Fibroblast of mammary gland (primary cell): ENCODE measurements at regions not wholly inside any gene's neighbourhood (a gene's known extent, or its start where the extent isn't known, plus 50 kb on each side); places are given as distances from the start of the nearest gene placed in this dataset.
"Not testable (repeated sequence)": the region's sequence is repeated elsewhere in the genome, so short reads cannot be mapped to it uniquely, and the experiment has no call there.

ENCODE experiments used
- DNase-seq: peaks from one replicate; pipeline ENCODE4 v3.0.0-alpha.2; 2010; ENCODE audit warnings: low read depth
- H3K4me3 ChIP-seq: 2 replicates; pipeline ENCODE4 v1.5.1; 2011; ENCODE audit warnings: low read depth, mild to moderate bottlenecking, low read length, moderate library complexity; ENCODE audit not compliant: control insufficient read depth
- TF ChIP-seq, protein P1 (sequence below): conservative IDR thresholded peaks from 2 replicates; pipeline ENCODE4 v1.5.1; 2011; ENCODE audit warnings: low read depth, low read length, inconsistent platforms; ENCODE audit not compliant: control insufficient read depth, insufficient read depth

DNA sequence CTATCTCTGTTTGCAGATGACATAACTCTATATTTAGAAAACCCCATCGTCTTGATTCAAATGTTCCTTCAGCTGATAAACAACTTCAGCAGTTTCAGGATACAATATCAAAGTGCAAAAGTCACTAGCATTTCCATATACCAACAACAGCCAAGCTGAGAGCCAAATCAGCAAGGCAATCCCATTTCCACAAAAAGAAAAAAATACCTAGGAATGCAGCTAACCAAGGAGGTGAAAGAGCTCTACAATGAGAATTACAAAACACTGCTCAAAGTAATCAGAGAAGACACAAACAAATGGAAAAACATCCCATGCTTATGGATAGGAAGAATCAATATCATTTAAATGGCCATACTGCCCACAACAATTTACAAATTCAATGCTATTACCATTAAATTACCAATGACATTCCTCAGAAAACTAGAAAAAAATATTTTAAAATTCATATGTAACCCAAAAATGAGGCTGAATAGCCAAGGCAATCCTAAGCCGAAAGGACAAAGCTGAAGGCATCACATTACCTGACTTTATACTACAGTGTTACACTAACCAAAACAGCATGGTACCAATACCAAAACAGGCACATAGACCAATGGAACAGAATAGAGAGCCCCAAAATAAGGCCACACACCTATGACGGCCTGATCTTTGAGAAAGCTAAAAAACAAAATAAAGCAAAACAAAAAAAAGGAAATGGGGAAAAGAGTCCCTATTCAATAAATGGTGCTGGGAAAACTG lies 901.7 kb downstream of the LRFN5 start:
- TF ChIP-seq, protein P1, sequence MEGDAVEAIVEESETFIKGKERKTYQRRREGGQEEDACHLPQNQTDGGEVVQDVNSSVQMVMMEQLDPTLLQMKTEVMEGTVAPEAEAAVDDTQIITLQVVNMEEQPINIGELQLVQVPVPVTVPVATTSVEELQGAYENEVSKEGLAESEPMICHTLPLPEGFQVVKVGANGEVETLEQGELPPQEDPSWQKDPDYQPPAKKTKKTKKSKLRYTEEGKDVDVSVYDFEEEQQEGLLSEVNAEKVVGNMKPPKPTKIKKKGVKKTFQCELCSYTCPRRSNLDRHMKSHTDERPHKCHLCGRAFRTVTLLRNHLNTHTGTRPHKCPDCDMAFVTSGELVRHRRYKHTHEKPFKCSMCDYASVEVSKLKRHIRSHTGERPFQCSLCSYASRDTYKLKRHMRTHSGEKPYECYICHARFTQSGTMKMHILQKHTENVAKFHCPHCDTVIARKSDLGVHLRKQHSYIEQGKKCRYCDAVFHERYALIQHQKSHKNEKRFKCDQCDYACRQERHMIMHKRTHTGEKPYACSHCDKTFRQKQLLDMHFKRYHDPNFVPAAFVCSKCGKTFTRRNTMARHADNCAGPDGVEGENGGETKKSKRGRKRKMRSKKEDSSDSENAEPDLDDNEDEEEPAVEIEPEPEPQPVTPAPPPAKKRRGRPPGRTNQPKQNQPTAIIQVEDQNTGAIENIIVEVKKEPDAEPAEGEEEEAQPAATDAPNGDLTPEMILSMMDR: no peak
- no peak for DNase-seq
- H3K4me3 ChIP-seq: no peak overlapping the region

DNA sequence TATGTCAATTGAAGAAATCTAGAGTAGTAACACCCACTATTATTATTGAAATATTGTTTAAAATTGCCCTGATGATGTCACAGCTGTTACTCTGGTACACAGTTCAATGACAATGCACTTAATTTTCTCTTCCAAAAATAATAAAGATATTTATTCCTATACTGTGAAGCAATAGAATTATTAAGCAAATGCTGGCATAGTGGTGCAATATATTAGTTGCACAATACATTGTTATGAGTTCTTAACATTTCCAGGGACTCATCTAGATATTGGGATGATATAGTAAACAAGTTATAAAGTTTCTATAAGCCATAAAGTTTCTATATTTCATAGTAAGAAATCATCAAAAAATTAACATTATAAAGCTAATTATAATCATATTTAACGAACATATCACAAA lies 897.8 kb downstream of the LRFN5 start:
- no peak overlapping the region for H3K4me3 ChIP-seq
- DNase-seq: peak; percentile 6
- TF ChIP-seq, protein P1: no peak

DNA sequence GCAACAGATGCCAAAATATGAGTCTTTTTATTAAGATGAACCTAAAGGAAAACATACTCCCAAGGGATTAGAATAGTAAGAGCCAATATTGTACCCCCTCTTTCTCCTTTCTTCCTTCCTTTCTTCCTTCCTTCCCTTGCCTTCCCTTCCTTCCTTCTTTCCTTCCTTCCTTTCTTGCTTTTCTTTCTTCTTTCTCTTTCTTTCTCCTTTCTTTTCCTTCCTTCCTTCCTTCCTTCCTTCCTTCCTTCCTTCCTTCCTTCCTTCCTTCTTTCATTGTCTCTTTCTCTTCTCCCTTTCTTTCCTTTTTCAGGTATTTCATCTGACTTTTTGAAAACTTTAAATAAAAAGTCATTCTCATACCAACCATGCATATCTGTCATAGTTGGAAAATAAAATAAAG lies 892.5 kb downstream of the LRFN5 start:
- no peak overlapping the region for H3K4me3 ChIP-seq
- no peak for DNase-seq
- TF ChIP-seq, protein P1: no peak

DNA sequence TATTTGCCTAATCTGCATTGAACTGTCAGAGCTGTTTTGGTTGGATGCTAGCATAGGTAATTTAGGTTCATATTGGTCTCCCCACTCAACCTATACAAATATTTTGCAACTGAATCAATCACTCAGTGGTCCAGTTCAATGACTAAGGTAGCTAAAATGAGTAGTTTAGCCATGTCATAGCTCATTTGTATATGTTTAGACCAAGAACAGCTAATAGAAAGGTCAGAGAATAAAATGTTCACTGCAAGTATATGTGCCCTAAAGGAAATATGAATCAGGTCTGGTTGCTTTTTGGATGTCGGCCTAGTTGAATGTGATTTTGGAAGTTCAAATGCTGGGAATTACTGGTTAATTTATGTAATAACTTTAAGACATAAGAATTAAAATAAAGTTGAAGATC lies 883.9 kb downstream of the LRFN5 start:
- H3K4me3 ChIP-seq: no peak overlapping the region
- TF ChIP-seq, protein P1: no peak
- DNase-seq: peak; percentile 74

DNA sequence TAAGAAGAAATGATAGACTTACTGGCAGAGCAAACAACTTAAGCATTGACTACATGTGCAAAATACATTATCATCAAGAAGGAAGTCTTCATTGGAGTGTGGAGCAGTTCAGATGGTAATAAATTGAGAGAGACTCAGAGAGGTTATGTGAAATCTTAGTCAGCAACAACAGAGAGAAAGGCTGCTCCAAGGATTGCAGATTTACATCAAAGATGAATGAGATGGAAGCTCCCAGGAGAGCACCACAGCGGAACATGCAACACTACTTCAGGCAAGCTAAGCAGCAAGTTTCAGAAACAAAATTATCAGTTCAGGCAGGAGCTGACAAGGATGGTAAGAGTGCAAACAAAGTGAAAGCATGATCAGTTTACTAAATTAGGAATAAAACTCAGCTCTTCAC lies 882.3 kb downstream of the LRFN5 start:
- TF ChIP-seq, protein P1: no peak
- H3K4me3 ChIP-seq: no peak overlapping the region
- peak; percentile 11 for DNase-seq

DNA sequence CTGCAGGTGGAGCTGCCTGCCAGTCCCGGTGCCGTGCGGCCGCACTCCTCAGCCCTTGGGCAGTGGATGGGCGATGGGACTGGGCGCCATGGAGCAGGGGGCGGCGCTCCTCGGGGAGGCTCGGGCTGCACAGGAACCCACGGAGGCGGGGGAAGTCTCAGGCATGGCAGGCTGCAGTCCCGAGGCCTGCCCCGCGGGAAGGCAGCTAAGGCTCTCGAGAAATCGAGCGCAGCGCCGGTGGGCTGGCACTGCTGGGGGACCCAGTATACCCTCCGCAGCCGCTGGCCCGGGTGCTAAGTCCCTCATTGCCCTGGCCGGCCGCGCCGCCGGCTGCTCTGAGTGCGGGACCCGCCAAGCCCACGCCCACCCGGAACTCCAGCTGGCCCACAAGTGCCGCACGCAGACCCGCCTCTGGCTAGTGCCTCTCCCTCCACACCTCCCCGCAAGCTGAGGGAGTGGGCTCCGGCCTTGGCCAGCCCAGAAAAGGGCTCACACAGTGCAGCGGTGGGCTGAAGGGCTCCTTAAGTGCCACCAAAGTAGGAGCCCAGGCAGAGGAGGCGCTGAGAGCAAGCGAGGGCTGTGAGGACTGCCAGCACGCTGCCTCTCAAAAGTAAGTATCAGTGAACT lies 875.8 kb downstream of the LRFN5 start:
- not testable (repeated sequence) for DNase-seq

DNA sequence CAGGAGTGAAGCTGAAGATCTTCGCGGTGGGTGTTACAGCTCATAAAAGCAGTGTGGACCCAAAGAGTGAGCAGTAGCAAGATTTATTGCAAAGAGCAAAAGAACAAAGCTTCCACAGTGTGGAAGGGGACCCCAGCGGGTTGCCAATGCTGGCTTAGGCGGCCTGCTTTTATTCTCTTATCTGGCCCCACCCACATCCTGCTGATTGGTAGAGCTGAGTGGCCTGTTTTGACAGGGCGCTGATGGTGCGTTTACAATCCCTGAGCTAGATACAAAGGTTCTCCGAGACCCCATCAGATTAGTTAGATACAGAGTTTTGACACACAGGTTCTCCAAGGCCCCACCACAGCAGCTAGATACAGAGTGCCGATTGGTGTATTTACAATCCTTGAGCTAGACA lies 875.0 kb downstream of the LRFN5 start:
- not testable (repeated sequence) for DNase-seq, H3K4me3 ChIP-seq

More for the DNA sequence above, 875.8 kb downstream of the LRFN5 start:
- not testable (repeated sequence) for H3K4me3 ChIP-seq

DNA sequence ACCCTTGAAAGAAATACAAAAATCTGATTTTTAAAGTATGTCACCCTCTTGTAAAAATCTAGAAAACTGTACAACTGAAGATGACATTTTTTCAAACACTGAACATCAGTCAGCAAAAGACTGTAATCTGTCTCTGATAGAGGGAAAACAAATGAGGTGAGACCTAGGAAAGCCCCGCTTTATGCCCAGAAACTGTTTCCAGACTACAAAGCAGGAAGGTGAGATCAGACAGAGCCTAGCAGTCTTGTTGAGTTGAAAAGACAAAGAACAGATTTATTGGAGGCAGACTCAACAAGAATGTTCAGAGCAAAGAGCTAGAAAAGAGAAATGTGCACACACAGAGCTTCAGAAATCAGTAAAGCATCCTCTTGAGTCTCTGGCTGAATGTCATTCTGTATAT lies 873.6 kb downstream of the LRFN5 start:
- no peak overlapping the region for H3K4me3 ChIP-seq
- TF ChIP-seq, protein P1: no peak
- no peak for DNase-seq
